ENCODE measurements at regions not wholly inside any gene's neighbourhood (a gene's known extent, or its start where the extent isn't known, plus 50 kb on each side); places are given as distances from the start of the nearest gene placed in this dataset. TPM values are rescaled to one million over a fixed set of nuclear protein-coding genes. Genes with fewer than 3 reads are reported as not detected.
"Not testable (repeated sequence)": the region's sequence is repeated elsewhere in the genome, so short reads cannot be mapped to it uniquely, and the experiment has no call there.

DNA sequence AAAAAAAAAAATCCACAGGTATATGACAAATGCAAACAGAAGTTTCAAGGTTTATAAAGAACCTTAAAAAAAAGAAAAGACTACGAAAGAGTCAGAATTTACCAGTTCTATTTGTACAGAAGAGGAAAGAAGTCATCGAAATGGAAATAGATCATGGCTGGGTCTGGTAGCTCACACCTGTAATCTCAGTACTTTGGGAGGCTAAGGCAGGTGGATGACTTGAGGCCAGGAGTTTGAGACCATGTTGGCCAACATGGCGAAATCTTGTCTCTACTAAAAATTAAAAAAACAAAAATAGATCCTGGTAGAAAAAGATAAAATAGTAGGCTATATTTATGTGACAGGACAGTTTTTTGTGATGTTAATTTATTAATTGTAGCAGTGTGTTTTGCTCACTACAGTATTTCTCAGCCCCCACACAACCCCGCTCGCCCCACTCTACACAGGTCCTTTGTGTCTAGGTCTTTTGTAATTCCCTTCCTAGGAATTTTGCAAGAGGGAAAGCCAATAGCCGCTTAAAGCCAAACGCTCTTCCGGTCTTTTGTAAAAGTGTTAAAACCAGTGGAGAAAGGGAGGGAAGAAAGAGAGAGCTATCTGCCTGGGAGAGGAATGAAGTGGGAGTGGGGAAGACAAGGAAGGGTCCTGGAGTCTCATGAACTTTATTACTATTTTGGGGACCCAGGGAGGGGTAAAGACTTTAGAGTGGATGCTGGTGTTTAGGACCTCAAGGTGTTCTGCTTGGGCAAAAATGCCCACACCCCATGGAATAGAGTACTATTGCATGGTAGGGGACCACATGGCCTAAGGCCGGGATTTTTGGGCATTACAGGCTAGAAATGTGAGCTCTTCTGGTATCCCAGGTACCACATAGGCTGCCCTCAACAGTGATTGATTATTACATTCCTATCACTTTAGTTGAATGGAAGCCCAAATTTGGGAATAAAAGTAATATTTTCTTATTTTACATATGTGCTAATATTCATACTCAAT, 59.4 kb upstream of the XPO1 start:
- TF ChIP-seq, protein P1, sequence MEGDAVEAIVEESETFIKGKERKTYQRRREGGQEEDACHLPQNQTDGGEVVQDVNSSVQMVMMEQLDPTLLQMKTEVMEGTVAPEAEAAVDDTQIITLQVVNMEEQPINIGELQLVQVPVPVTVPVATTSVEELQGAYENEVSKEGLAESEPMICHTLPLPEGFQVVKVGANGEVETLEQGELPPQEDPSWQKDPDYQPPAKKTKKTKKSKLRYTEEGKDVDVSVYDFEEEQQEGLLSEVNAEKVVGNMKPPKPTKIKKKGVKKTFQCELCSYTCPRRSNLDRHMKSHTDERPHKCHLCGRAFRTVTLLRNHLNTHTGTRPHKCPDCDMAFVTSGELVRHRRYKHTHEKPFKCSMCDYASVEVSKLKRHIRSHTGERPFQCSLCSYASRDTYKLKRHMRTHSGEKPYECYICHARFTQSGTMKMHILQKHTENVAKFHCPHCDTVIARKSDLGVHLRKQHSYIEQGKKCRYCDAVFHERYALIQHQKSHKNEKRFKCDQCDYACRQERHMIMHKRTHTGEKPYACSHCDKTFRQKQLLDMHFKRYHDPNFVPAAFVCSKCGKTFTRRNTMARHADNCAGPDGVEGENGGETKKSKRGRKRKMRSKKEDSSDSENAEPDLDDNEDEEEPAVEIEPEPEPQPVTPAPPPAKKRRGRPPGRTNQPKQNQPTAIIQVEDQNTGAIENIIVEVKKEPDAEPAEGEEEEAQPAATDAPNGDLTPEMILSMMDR (IDR thresholded peaks at IDR 0.05; ENCODE audit: insufficient read depth, low read length): no peak
- no peak overlapping the region for H3K4me3 ChIP-seq (ENCODE audit: low read depth, low read length)
- no peak for DNase-seq (ENCODE audit: low read depth)

DNA sequence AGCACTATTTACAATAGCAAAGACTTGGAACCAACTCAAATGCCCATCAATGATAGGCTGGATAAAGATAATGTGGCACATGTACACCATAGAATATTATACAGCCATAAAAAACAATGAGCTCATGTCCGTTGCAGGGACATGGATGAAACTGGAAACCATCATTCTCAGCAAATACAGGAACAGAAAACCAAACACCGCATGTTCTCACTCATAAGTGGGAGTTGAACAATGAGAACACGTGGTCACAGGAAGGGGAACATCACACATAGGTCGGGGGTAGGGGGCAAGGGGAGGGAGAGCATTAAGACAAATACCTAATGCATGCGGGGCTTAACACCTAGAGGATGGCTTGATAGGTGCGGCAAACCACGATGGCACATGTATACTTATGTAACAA, 56.0 kb upstream of the XPO1 start:
- H3K4me3 ChIP-seq (ENCODE audit: low read depth, low read length); DNase-seq (ENCODE audit: low read depth): not testable (repeated sequence)

DNA sequence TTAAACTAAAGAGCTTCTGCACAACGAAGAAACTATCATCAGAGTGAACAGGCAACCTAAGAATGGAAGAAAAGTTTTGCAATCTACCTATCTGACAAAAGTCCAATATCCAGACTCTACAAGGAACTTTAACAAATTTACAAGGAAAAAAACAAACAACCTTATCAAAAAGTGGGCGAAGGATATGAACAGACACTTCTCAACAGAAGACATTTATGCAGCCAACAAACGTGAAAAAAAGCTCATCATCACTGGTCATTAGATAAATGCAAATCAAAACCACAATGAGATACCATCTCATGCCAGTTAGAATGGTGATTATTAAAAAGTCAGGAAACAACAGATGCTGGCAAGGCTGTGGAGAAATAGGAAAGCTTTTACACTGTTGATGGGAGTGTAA, 55.5 kb upstream of the XPO1 start:
- not testable (repeated sequence) for DNase-seq (ENCODE audit: low read depth); H3K4me3 ChIP-seq (ENCODE audit: low read depth, low read length)

DNA sequence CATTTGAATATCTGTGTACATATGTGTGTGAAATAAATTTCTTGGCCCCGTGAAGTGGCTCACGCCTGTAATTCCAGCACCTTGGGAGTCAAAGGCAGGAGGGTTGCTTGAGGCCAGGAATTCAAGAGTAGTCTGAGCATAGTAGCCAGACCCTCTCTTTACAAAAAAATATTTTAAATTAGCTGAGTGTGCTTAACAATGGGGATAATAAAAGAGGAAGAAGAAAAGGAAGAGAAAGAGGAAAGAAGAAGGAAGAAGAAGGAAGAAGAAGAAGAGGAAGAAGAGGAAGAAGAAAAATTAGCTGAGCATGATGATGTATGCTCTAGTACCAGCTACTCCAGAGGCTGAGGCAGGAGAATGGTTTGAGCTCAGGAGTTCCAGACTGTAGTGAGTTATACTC, 52.1 kb upstream of the XPO1 start:
- TF ChIP-seq, protein P1 (IDR thresholded peaks at IDR 0.05; ENCODE audit: insufficient read depth, low read length): no peak
- no peak for DNase-seq (ENCODE audit: low read depth)

DNA sequence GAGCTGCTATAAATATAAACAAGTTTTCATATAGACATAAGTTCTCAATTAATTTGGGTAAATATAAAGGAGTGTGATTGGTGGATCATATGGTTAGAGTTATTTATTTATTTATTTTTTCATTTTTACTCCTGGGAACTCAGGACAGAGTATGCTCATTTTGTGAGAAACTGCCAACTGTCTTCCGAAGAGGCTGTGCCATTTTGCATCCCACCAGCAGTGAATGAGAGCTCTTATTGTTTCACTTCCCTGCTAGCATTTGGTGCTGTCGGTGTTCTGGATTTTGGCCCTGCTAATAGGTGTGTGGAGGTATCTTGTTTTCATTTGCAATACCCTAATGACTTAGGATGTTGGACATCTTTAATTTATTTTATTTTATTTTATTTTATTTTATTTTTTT, 50.4 kb upstream of the XPO1 start:
- TF ChIP-seq, protein P1 (IDR thresholded peaks at IDR 0.05; ENCODE audit: insufficient read depth, low read length): no peak
- no peak for DNase-seq (ENCODE audit: low read depth)

More for the DNA sequence above, 52.1 kb upstream of the XPO1 start:
- no peak overlapping the region for H3K4me3 ChIP-seq (ENCODE audit: low read depth, low read length)

More for the DNA sequence above, 50.4 kb upstream of the XPO1 start:
- no peak overlapping the region for H3K4me3 ChIP-seq (ENCODE audit: low read depth, low read length)

Small RNA genes in the stretch of these regions (small RNA-seq; reads per million reads assigned to genes)
- gene RNU6-1145P (0.38 reads per million), gene RPS29P10 (not detected)

Data from fibroblast of the aortic adventitia (primary cell).